Neural cell (in vitro differentiated cells): ENCODE measurements at regions not wholly inside any gene's neighbourhood (a gene's known extent, or its start where the extent isn't known, plus 50 kb on each side); places are given as distances from the start of the nearest gene placed in this dataset.

Experiments used
- CTCF ChIP-seq: fragments of 450-650 bp; IDR thresholded peaks from 2 replicates; pipeline ENCODE4 v1.5.1; 2014; ENCODE audit warnings: antibody characterized with exemption, mild to moderate bottlenecking, moderate library complexity; ENCODE audit not compliant: poor library complexity, severe bottlenecking
- EP300 ChIP-seq: fragments of 450-650 bp; conservative IDR thresholded peaks from 2 replicates; pipeline ENCODE4 v1.6.1; 2014; ENCODE audit warnings: antibody characterized with exemption, mild to moderate bottlenecking, moderate library complexity; ENCODE audit not compliant: poor library complexity, severe bottlenecking
- EZH2 ChIP-seq: fragments of 200-600, 300-800 bp; shearing (Covaris generic), sonication (generic); IDR thresholded peaks from 2 replicates; pipeline ENCODE4 v1.6.1; 2014; ENCODE audit warnings: antibody characterized with exemption, low read length, borderline replicate concordance, mild to moderate bottlenecking; ENCODE audit not compliant: insufficient read depth, poor library complexity, severe bottlenecking
- MXI1 ChIP-seq: fragments of 450-650 bp; conservative IDR thresholded peaks from 2 replicates; pipeline ENCODE4 v1.6.1; 2014; ENCODE audit warnings: antibody characterized with exemption, mild to moderate bottlenecking; ENCODE audit not compliant: poor library complexity, severe bottlenecking
- POLR2AphosphoS5 ChIP-seq: IDR thresholded peaks from 2 replicates; pipeline ENCODE4 v1.6.1; 2012
- RAD21 ChIP-seq: fragments of 450-650 bp; conservative IDR thresholded peaks from 2 replicates; pipeline ENCODE4 v1.6.1; 2014; ENCODE audit warnings: antibody characterized with exemption, mild to moderate bottlenecking, moderate library complexity
- REST ChIP-seq: IDR thresholded peaks from 2 replicates; pipeline ENCODE4 v1.6.1; 2012; ENCODE audit warnings: borderline replicate concordance
- SMC3 ChIP-seq: fragments of 450-650 bp; conservative IDR thresholded peaks from 2 replicates; pipeline ENCODE4 v1.6.1; 2014; ENCODE audit warnings: antibody characterized with exemption, mild to moderate bottlenecking, moderate library complexity; ENCODE audit not compliant: poor library complexity
- TAF1 ChIP-seq: IDR thresholded peaks from 2 replicates; pipeline ENCODE4 v1.6.1; 2012; ENCODE audit warnings: low read depth

- no peak for TF ChIP-seq CTCF
- TF ChIP-seq EP300 = no peak
- TF ChIP-seq EZH2 = no peak
- TF ChIP-seq POLR2AphosphoS5 = no peak
- TF ChIP-seq RAD21 = no peak
- TF ChIP-seq MXI1 = no peak
- TF ChIP-seq TAF1 = no peak
- no peak for TF ChIP-seq REST
- TF ChIP-seq SMC3 = no peak
Observed at GRCh38 chr21:35227786-35228185, 178.7 kb upstream of the RUNX1 start.
